Colonic mucosa (tissue), 4 donors: ENCODE measurements at regions not wholly inside any gene's neighbourhood (a gene's known extent, or its start where the extent isn't known, plus 50 kb on each side); places are given as distances from the start of the nearest gene placed in this dataset.

Experiments used
- DNase-seq: peaks from one replicate; pipeline ENCODE4 v3.0.0-alpha.2; 2020
- H3K27ac ChIP-seq: fragments of 200-600 bp; one replicate; pipeline ENCODE4 v1.8.0; 2021
- H3K27me3 ChIP-seq: fragments of 200-600 bp; one replicate; pipeline ENCODE4 v1.8.0; 2021
- H3K36me3 ChIP-seq: fragments of 200-600 bp; one replicate; pipeline ENCODE4 v1.8.0; 2021
- H3K4me1 ChIP-seq: fragments of 200-600 bp; one replicate; pipeline ENCODE4 v1.8.0; 2021; ENCODE audit warnings: mild to moderate bottlenecking
- H3K4me3 ChIP-seq: fragments of 200-600 bp; one replicate; pipeline ENCODE4 v1.8.0; 2021
- H3K9ac ChIP-seq, 2 donors: one replicate each; pipeline ENCODE4 v1.7.0; 2013; ENCODE audit warnings: control low read depth in 2 of 2, low read depth in 2 of 2, low read length in 2 of 2
- H3K9me3 ChIP-seq: fragments of 200-600 bp; one replicate; pipeline ENCODE4 v1.8.0; 2021
- CTCF ChIP-seq: fragments of 200-600 bp; IDR thresholded peaks from one replicate; pipeline ENCODE4 v1.8.0; 2022; ENCODE audit warnings: antibody characterized with exemption, mild to moderate bottlenecking
- intact Hi-C: fragments of 100-400 bp; cut with DNase I; formaldehyde crosslinking; loops from one replicate; pipeline ENCODE4 v1.14.1; 2022
- donor health status: healthy.
- donor health status: DM: no; HTN: no; CAD: no.
- donor health status: DM: no; HTN: no; CAD: no.

GRCh38 chr1:22216210-22216883 is 73.5 kb upstream of the WNT4 start:
- Histone ChIP-seq H3K27me3 (no peaks in the 10 kb centered on the region), H3K9ac (no peak overlapping the region), H3K27ac (no peak overlapping the region), H3K4me1 (no peaks in the 10 kb centered on the region), H3K4me3 (no peak overlapping the region), H3K36me3 (no peaks in the 10 kb centered on the region), H3K9me3 (no peaks in the 10 kb centered on the region)
- intact Hi-C loops, result no loop called here
- no peak for DNase-seq
- no peak for TF ChIP-seq CTCF

GRCh38 chr1:22216966-22217365 is 74.1 kb upstream of the WNT4 start:
- intact Hi-C loops, result no loop called here
- Histone ChIP-seq H3K9ac (no peak overlapping the region), H3K27ac (no peak overlapping the region), H3K36me3 (no peaks in the 10 kb centered on the region), H3K4me3 (no peak overlapping the region), H3K27me3 (no peaks in the 10 kb centered on the region), H3K9me3 (no peaks in the 10 kb centered on the region), H3K4me1 (no peaks in the 10 kb centered on the region)
- TF ChIP-seq CTCF, result no peak
- DNase-seq, result no peak

GRCh38 chr1:22217811-22218460 is 75.0 kb upstream of the WNT4 start:
- Histone ChIP-seq H3K27me3 (no peaks in the 10 kb centered on the region), H3K9ac (no peak overlapping the region), H3K36me3 (no peaks in the 10 kb centered on the region), H3K27ac (no peak overlapping the region), H3K4me3 (no peak overlapping the region), H3K4me1 (no peaks in the 10 kb centered on the region), H3K9me3 (no peaks in the 10 kb centered on the region)
- no peak for TF ChIP-seq CTCF
- intact Hi-C loops, result no loop called here
- no peak for DNase-seq

- Histone ChIP-seq H3K9me3 (no peaks in the 10 kb centered on the region), H3K27ac (no peak overlapping the region), H3K4me3 (no peak overlapping the region), H3K9ac (no peak overlapping the region), H3K36me3 (no peaks in the 10 kb centered on the region), H3K27me3 (no peaks in the 10 kb centered on the region), H3K4me1 (no peaks in the 10 kb centered on the region)
- intact Hi-C loops, result no loop called here
- no peak for DNase-seq
- no peak for TF ChIP-seq CTCF
These were observed 75.8 kb upstream of the WNT4 start for GRCh38 chr1:22218618-22219250.

GRCh38 chr1:22221233-22221780 is 78.4 kb upstream of the WNT4 start:
- H3K27me3 ChIP-seq, result no peaks in the 10 kb centered on the region
- intact Hi-C loops, result no loop called here

More at GRCh38 chr1:22221233-22221780, 78.4 kb upstream of the WNT4 start:
- Histone ChIP-seq H3K27ac (no peak overlapping the region), H3K4me3 (no peak overlapping the region), H3K9ac (no peak overlapping the region), H3K9me3 (no peaks in the 10 kb centered on the region), H3K4me1 (no peaks in the 10 kb centered on the region), H3K36me3 (no peaks in the 10 kb centered on the region)
- DNase-seq, result no peak
- no peak for TF ChIP-seq CTCF
